HG02938 (cell line): ENCODE measurements at regions not wholly inside any gene's neighbourhood (a gene's known extent, or its start where the extent isn't known, plus 50 kb on each side); places are given as distances from the start of the nearest gene placed in this dataset.
"Not testable (repeated sequence)": the region's sequence is repeated elsewhere in the genome, so short reads cannot be mapped to it uniquely, and the experiment has no call there.

Experiments used
- ATAC-seq: cut with Tn5 transposase; IDR thresholded peaks from one replicate; pipeline ENCODE4 v1.9.1; 2021; ENCODE audit warnings: mild to moderate bottlenecking, moderate library complexity; ENCODE audit not compliant: unreplicated experiment

DNA sequence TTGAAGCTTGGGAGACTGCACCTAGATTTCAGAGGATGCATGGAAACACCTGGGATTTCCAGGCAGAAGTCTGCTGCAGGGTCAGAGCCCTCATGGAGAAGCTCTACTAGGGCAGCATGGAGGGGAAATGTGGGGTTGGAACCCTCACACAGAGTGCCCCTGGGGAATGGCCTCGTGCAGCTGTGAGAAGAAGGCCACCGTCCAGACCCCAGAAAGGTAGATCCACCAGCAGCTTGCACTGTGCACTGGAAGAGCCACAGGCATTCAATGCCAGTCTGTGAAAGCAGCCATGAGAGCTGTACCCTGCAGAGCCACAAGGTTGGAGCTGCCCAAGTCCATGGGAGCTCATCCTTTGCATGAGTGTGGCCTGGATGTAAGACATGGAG lies 285.3 kb upstream of the FAM174A start:
- ATAC-seq: no peak

DNA sequence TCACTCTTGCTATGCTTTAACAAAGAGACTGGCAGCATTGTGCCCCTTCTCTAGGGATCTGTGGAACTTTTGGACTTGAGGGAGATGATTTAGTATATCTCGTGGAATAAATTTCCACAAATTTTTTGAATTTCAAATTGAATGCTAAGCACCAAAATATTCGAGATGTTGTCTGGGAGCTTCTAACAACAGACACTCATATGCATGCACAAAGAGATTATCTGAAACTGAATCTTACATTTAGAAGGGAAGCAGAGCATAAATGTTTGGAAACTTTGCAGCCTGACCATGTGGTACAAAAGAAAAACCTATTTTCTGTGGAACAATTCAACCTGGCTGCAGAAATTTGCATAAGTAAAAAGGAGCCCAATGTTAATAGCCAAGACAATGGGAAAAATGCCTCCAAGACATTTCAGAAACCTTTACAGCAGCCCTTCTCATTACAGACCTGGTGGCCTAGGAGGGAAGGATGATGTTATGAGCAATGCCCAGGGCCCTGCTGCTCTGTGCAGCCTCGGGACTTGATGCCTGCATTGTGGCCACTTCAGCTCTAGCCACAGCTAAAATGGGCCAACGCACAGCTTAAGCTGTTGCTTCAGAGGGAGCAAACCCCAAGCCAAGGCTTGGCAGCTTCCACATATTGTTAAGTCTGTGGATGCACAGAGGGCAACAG lies 285.8 kb upstream of the FAM174A start:
- ATAC-seq: no peak

DNA sequence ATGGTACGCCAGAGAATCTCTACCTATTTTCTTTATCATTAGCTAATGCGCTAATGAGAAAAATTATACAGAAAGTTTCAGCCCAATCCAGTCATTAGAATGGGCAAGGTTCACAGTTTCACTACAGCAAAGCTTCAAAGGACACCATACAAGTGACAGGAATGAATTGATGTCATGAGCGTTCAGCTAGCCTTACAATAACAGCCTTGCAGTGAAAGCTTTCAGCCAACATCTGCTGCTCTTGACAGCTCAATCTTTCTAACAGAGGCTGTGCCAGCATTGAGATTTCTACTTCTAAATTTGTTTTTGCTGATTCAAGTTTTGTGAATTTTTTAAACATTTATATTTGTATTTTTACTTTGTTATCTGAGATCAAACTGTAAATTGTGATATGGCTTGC lies 302.4 kb upstream of the FAM174A start:
- no peak for ATAC-seq

DNA sequence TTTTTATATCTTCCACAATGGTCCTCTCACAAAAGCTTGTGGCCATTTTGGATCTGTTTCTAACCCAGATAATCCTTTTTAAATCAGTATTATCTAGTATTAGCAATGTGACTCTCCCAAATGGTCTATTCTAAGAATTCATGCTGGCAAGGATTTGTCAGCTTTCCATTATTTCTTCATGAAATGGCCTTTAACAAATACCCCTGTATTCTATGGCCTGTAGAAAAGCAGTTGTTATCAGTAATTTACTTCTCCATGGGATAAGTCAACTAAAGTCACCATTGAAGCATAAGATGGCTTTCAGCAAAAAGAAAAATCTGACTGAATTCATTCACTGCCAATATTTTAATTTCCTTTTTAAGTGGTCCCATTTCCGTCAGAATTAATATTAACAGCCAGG lies 346.4 kb upstream of the FAM174A start:
- no peak for ATAC-seq

DNA sequence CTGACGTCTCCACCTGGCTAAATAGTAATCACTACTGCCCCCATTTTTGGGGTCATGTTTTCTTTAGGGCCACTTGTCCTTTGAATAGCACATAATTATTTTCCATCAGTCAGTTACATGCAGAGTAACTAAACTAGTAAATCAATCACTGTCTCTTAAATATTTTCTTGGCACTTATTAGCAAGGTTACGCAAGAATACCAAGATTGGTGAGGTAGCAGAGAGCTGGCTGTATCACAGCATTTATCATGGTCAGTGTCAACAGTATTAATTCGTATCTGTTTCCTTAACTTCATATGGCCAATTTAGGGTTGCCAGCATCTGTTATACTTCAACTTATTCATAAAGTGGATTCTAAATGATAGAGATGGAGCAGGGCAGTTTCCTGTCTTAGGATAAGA lies 346.8 kb upstream of the FAM174A start:
- ATAC-seq: no peak

DNA sequence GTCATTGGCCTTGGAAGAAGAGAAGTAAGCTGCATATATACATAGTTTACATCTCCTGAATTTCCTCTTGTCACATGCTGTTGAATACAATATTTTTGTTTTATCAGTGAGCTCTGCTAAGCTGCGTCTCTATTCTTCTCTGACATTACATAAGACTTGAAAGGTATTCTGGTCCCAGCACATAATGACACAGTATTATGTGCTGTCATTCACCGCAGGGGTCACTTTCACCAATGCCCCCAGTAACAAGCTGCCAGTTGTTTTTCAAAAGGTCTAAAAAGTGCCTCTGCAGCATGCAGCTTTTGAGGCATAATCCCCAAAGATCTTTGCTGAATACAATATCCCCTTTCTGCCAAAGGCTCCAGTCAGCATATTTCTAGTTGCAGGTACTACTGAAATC lies 349.0 kb upstream of the FAM174A start:
- no peak for ATAC-seq

DNA sequence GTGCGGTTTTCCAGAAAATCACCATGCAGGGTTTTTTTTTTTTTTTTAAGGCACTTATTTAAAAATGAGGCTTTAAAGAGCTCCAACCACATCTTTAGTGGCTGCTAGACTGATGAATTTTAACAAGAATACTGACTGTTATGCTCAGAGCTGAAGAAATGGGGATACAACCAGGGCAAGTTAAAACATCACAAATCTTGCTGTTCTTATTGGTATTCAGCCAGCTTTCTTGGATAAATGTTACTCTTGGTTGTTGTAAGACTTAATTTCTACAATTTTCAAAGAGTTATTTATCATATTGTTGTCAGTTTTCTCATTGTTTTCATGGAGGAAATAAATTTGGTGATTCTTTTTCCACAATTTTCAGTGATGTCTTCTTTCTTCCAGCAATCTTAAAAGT lies 352.8 kb upstream of the FAM174A start:
- no peak for ATAC-seq

DNA sequence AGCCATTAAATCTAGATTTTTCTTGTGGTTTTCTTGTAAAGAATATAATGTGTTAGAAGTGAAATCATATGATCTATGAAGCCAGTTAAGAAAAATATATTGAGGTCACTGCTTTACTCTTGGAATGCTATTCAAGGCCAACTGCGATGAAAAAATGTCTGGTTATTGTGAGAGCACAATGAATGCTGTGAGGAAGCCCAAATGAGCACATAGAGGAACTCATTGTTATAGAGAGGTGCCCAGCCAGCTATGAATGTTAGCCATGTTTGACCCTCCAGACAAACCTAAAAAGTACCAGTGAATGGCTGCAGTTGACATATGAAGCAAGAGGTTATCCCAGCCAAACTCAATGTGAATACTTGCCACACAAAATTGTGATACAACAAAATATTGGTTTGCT lies 359.8 kb upstream of the FAM174A start:
- ATAC-seq: no peak

DNA sequence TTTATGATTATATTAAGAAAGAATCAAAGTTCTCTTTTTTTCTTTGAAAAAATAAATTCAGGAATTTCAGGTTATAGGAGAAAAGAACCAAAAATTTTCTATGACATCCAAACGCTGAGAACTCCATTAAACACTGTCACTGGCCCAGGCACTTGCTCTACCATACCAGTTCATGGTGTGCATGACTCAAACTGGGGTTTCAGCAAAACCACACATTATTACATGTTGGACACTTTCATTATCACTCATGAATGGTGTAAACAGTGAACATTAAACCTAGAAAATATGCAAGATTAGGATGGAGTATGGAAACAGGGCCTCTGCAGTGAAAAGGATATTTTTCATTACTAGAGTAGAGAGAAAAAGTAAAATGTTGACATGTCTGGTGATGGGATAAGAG lies 369.9 kb upstream of the FAM174A start:
- peak; percentile 100 for ATAC-seq

DNA sequence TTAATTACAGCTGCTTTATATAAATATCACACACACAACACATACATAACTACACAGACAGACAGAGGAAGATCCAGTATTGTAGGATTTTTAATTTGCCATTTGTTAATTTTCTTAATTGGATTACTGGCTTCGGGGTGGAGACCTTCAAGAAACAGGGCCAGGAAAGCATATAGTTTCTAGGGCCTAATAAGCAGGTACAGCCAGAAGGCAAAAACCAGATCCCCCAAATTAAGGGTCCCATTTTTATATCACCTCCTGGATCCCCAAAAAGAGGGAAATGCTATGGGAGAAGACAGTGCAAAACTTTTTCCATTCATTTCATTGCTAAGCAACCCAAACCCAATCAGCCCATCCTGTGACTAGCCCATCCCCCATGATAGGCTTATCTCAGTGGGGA lies 373.3 kb upstream of the FAM174A start:
- no peak for ATAC-seq

DNA sequence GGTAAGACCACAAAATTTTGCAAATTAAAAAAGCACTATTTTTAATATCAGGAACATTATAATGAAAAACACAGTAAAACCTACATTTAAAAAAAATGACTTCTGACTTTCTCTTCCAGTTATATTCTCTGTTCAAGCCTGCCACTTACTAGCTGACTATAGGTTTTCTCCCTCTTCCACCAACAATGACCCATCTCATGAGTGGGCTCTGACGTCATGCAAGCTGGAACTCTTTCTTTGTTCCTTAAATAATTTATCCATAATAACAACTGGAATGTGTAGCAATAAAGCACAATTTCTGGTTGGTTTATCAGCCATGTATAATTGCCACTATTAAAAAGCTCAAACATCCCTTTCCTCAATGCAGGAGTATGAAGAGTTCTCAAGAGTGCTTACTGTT lies 378.1 kb upstream of the FAM174A start:
- no peak for ATAC-seq

DNA sequence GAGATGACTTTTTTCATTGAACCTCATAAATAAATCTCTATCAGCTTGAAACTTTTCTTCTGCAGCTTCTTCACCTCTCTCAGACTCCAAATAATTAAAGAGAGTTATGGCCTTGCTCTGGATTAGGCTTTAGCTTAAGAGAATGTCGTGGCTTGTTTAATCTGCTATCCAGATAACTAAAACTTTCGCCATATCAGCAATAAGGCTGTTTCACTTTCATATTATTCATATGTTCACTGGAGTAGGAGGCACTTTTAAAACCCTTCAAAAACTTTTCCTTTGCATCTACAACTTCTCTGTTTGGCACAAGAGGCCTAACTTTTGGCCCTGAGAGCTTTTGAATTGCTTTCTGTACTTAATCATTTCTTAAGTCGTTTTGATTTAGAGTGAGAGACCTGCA lies 386.9 kb upstream of the FAM174A start:
- ATAC-seq: no peak

DNA sequence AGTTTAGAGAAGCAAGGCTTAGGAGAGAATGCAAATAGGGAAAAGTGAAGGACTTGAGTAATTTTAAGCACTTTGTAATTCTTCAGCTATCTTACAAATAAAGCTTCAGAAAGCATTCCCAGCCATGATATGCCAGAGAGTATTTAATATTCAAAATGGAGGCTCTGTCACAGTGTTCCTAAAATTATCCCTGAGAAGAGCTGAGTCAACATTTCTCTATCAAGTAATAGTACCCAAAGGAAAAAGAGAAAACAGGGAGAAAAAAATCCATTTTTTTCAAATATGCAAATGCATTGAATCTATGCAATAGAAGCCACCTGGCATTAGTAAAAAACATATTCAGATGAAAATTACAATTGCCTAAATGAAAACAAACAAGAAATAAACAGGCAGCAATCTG lies 392.6 kb upstream of the FAM174A start:
- no peak for ATAC-seq

DNA sequence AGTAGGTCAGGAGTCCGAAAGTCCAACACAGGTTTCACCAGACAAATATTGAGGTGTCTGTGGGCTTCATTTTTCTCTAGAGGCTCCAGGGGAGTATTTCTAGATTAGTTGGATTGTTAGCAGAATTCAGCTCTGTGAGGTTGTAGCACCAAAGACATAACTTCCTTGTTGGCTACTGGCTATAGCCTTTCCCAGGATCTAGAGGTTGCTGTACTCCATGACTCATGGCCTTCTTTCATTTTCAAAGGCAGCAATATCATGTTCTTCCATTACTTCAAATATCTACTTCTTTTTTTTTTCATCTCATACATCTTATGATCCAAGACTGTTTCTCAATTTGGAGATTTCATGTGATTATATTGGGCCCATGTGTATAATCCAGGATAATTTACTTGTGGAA lies 404.0 kb upstream of the FAM174A start:
- ATAC-seq: no peak

DNA sequence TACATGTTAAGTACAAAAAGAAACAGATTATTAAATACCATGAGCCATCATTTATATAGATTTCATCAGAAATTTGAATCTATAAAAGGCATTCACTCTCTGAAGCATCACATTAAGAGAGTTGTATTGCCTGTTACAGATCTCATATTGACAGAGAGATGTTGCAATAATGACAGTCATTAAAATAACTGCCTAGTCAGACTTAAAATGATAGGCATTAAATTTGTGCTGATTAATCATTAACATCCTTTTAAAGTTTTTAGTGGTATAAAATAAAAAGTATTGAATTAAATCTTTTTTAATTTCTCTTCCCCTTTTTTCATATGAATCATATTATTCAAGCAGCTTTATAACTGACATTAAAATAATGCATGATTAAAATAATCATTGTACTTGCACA lies 404.9 kb upstream of the FAM174A start:
- no peak for ATAC-seq

DNA sequence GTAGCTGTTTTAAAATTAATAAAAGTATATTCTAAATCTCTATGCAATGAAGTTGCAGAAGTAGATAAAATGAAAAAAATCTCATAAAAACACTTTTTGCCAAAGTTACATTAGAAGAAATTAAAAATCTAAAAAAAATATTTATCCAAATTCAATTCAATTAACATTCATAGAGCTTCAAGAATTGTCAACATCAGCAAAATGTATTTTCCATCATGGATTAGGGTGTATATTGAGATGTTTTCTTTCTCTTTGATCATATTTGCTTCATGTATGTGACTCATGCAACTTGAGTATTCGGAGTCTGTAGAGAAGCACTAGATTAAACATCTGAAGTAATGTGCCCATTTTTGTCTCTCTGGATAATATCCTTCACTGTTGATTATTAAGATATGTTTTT lies 415.3 kb upstream of the FAM174A start:
- ATAC-seq: no peak

DNA sequence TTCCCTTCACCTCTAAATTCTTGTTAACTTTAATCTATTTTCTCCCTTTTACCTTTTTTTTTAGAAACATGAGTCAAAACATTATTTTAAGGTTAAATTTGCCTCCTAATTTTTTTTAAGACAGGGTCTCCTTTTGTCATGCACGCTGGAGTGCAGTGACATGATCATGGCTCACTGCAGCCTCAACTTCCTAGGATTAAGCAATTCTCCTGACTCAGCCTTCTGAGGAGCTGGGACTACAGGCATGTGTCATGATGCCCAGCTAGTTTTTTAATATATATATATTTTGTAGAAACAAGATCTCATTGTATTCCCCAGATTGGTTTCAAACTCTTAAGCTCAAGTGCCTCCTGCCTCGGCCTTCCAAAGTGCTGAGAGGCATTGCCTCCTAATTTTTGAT lies 424.7 kb upstream of the FAM174A start:
- no peak for ATAC-seq

DNA sequence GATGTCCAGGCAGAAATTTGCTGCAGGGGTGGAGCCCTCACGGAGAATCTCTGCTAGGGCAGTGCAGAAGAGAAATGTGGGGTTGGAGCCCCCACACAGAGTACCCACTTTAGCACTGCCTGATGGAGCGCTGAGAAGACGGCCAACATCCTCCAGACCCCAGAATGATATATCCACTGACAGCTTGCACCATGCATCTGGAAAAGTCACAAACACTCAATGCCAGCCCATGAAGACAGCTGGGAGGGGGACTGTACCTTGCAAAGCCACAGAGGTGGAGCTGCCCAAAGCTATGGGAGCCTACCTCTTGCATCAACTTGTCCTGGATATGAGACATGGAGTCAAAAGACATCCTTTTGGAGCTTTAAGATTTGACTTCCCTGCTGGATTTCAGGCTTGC lies 426.3 kb upstream of the FAM174A start:
- no peak for ATAC-seq

DNA sequence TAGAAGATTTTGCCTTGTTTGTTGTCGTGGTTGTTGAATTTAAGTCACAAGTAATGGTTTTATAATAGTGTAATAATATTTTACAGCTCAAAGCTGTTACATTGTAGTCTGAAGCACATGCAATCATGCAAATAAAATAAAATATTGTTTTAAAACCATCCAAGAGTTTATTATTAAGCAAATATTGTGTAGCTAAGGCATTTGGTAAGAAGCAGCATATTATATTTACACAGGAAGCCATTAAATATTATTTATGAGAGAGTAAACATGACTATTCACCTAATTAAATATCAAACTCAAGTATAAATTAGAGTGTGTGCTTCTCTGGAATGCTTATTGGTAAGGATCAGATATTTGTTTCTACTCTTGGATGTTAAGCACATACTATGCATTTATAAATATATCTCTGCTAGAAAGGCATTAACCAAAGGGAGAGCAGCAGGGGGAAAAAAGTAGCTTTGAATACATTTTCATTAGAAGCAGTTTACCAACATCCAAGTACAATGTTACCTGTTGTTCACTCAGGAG lies 431.5 kb upstream of the FAM174A start:
- not testable (repeated sequence) for ATAC-seq

DNA sequence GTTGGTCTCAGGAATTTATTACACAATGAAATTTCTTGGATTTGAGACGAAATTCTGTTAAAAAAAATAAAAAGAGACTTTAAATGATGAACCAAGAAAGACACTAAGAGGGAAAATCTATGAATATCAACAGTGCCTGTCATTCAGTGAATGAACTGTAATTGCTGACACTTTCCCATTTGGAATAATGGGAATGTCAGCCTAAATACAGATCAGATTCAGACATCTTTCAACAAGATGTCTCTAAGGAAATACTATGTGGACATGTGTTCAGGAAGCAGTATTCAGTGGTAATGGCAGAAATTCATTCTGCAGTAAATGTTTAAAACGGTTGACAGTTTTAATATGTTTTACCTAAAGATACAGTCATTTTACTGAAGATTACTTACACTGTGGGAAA lies 433.7 kb upstream of the FAM174A start:
- ATAC-seq: not testable (repeated sequence)

DNA sequence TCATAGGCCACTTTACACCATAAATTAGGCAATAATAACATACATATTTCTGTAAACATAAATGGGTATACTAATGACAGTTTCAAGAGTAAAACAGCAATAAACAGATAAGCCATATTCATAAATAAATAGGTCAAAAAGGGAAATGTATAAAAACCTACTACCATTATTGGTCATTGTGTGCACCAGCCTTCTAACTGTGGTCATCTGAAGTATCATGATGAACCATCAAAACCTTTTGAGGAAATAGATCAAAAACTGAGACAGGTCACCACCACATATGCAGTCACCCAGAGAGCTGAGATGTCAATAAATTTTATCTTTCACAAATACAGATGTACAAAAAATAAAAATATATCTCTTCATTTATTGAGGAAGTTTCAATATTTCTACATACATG lies 438.8 kb upstream of the FAM174A start:
- not testable (repeated sequence) for ATAC-seq

DNA sequence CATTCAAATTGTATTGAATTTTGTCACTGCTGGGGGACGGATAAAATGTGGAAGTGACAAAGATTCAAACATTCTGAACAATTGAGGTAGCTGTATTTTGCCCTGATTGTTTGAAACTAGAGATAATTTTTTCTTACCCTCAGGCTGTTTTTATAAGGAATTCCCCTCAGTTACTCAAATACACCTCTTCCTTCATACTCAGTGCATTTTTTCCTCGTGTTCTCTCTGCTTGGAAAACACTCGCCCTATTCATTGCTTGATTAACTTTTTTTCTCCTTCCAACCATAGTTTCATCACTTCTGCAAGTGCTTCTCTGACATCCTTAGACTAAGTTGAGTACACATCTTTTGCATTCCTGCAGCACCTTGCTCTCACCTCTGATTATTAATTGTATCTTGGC lies 454.5 kb upstream of the FAM174A start:
- not testable (repeated sequence) for ATAC-seq

DNA sequence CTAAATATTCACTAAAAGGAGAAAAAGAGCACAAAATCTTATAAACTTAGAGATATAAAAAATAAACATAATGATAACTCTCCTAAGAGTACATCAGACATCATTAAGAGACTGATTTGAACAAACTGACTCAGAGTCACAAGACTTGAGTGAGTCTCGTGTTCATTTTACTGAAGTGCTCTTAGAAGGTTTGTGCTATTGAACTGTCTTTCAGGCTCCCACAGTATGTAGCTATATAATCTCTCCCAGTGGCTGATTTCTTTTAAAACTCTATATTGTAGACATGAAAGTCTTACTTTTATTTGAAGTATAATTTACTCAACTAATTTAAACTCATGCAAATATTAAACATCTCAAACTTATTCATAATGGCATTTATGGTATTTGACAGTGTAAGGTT lies 456.0 kb upstream of the FAM174A start:
- ATAC-seq: not testable (repeated sequence)
